ENCODE measurements at regions not wholly inside any gene's neighbourhood (a gene's known extent, or its start where the extent isn't known, plus 50 kb on each side); places are given as distances from the start of the nearest gene placed in this dataset.

DNA sequence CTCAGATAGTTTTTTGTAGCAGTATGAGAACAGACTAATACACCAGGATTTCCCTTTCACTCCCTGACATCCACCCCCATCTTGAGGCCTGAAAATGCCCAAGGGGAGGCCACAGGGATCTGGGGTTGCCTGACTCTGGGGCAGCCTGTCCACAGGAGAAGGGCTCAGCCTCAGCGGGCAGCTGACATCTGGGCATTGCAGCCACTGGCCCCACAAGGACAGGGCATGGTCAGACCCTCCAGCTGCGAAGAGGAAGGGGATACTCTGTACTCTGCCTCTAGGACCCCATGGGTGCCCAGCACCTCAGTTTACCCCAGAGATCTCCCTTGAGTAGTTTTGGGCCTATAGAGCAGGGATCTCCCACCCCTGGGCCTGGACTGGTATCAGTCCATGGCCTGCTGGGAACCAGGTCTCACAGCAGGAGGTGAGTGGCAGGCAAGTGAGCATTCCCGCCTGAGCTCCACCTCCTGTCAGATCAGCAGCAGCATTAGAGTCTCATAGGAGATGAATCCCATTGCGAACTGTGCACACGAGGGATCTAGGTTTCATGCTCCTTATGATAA, 138.9 kb downstream of the HMX1 start:
- TF ChIP-seq, protein P1, sequence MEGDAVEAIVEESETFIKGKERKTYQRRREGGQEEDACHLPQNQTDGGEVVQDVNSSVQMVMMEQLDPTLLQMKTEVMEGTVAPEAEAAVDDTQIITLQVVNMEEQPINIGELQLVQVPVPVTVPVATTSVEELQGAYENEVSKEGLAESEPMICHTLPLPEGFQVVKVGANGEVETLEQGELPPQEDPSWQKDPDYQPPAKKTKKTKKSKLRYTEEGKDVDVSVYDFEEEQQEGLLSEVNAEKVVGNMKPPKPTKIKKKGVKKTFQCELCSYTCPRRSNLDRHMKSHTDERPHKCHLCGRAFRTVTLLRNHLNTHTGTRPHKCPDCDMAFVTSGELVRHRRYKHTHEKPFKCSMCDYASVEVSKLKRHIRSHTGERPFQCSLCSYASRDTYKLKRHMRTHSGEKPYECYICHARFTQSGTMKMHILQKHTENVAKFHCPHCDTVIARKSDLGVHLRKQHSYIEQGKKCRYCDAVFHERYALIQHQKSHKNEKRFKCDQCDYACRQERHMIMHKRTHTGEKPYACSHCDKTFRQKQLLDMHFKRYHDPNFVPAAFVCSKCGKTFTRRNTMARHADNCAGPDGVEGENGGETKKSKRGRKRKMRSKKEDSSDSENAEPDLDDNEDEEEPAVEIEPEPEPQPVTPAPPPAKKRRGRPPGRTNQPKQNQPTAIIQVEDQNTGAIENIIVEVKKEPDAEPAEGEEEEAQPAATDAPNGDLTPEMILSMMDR (IDR thresholded peaks at IDR 0.05; ENCODE audit: low read depth, low read length) = no peak
- peaks cover 7% of the 10 kb centered on the region for H3K9me3 ChIP-seq (ENCODE audit: severe bottlenecking)
- no peak overlapping the region for H3K4me3 ChIP-seq (ENCODE audit: low read depth, low read length)
- H3K27ac ChIP-seq = no peak overlapping the region
- H3K36me3 ChIP-seq = no peaks in the 10 kb centered on the region
- DNase-seq = no peak
- no peaks in the 10 kb centered on the region for H3K27me3 ChIP-seq (ENCODE audit: insufficient read depth, low read depth, severe bottlenecking)

DNA sequence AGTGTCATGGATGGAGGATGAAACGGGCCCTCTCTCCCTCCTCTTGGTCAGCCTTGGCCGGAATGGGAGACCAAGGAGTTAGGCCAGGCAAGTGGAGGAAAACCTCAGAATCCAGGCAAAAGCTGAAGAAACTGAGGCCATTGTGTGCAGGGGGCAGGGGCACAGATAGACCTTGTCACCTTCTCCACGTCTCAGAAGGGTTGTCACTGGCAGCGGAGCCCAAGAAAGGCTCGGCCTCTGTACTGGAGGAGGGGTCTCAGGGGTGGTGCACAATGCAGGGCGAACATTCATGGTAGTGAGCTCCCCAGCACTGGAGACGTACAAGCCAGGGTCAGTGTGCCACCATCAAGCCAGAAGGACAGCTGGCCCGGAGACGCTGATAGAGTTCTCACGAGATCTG, 139.5 kb downstream of the CPZ start:
- H3K9me3 ChIP-seq (ENCODE audit: severe bottlenecking) = peaks cover 7% of the 10 kb centered on the region
- TF ChIP-seq, protein P1 (IDR thresholded peaks at IDR 0.05; ENCODE audit: low read depth, low read length) = no peak
- H3K27ac ChIP-seq = no peak overlapping the region
- no peaks in the 10 kb centered on the region for H3K27me3 ChIP-seq (ENCODE audit: insufficient read depth, low read depth, severe bottlenecking)
- H3K4me3 ChIP-seq (ENCODE audit: low read depth, low read length) = no peak overlapping the region
- DNase-seq = no peak
- no peaks in the 10 kb centered on the region for H3K36me3 ChIP-seq

DNA sequence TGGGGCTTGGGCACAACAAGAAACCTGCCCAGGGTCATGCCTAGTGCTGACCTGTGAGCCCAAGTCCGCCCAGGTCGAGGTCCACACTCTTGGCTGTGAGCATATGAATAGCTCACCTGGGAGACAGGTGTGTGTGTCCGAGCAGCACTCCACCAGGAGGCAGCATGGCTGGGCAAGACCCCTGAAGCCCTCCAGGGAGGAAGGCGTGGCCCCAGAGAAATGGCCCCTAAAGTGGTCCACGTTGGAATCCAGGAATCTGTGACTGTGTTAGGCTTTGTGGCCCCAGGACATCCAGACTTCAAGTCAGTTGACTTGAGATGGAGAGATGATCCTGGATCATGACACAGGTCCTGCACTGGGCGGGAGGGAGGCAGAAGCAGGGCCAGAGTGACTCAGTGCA, 138.8 kb downstream of the CPZ start:
- DNase-seq = no peak
- Histone ChIP-seq H3K36me3 (no peaks in the 10 kb centered on the region), H3K27me3 (ENCODE audit: insufficient read depth, low read depth, severe bottlenecking) (no peaks in the 10 kb centered on the region), H3K4me3 (ENCODE audit: low read depth, low read length) (no peak overlapping the region), H3K9me3 (ENCODE audit: severe bottlenecking) (peaks cover 7% of the 10 kb centered on the region), H3K27ac (no peak overlapping the region)
- TF ChIP-seq, protein P1 (IDR thresholded peaks at IDR 0.05; ENCODE audit: low read depth, low read length) = no peak

DNA sequence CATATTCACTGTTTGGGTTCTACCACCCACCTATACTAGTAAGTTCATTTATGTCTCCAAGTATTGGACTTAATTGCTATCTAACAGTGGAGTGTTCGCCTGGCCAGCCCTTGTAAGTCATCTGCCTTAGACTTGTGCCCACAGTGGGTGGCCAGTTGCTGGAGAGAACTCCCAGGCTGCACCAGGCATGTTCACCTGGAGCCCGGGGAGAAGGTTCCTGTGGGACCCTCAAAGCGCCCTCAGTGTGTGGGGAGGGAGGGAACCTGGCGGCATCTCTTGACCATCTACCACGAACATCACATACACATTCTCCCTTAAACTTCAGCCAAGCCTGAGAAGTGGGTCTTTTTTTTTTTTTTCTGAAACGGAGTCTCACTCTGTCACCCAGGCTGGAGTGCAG, 138.1 kb downstream of the CPZ start:
- no peak for DNase-seq
- Histone ChIP-seq H3K27ac (no peak overlapping the region), H3K36me3 (no peaks in the 10 kb centered on the region), H3K27me3 (ENCODE audit: insufficient read depth, low read depth, severe bottlenecking) (no peaks in the 10 kb centered on the region), H3K9me3 (ENCODE audit: severe bottlenecking) (peaks cover 7% of the 10 kb centered on the region), H3K4me3 (ENCODE audit: low read depth, low read length) (no peak overlapping the region)
- TF ChIP-seq, protein P1 (IDR thresholded peaks at IDR 0.05; ENCODE audit: low read depth, low read length) = no peak

DNA sequence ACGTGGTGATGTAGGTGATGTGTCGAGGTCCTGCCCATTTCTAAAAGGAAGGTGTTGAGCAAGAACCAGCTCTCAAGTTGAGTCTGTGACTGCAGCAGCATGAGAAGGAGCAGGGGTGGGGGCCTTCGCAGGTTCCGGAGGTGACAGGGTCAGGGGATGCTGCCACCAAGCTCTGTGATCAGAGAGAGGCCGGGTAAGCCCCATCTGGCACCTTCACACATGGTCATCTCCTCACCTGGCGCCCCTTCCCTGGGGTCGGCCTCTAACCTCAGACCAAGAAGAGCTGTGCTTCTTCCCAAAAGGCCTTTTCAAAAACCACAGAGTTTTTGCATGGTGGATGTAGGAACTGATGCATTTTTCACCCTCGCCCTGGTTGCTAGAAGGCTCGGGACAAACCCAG, 137.6 kb downstream of the CPZ start:
- Histone ChIP-seq H3K9me3 (ENCODE audit: severe bottlenecking) (peaks cover 7% of the 10 kb centered on the region), H3K36me3 (no peaks in the 10 kb centered on the region), H3K27me3 (ENCODE audit: insufficient read depth, low read depth, severe bottlenecking) (no peaks in the 10 kb centered on the region), H3K27ac (no peak overlapping the region), H3K4me3 (ENCODE audit: low read depth, low read length) (no peak overlapping the region)
- TF ChIP-seq, protein P1 (IDR thresholded peaks at IDR 0.05; ENCODE audit: low read depth, low read length) = no peak
- DNase-seq = no peak

All from WERI-Rb-1 (cell line).